Epithelial cell of prostate (primary cell): ENCODE measurements at regions not wholly inside any gene's neighbourhood (a gene's known extent, or its start where the extent isn't known, plus 50 kb on each side); places are given as distances from the start of the nearest gene placed in this dataset.
A peak's percentile ranks its signal among the peaks of the same experiment; 100 is the strongest.

ENCODE experiments used
- DNase-seq: peaks from one replicate; pipeline ENCODE4 v3.0.0-alpha.2; 2011; ENCODE audit warnings: low read depth, low spot score
- H3K27ac ChIP-seq: fragments of 450-650 bp; 2 replicates; pipeline ENCODE4 v1.5.1; 2017; ENCODE audit warnings: mild to moderate bottlenecking

GRCh38 chr15:73001840-73002239 lies 50.4 kb upstream of the NEO1 start:
- DNase-seq = no peak
- H3K27ac ChIP-seq = no peak overlapping the region

GRCh38 chr15:73000293-73000692 lies 52.0 kb upstream of the NEO1 start:
- no peak overlapping the region for H3K27ac ChIP-seq
- DNase-seq = no peak

DNA sequence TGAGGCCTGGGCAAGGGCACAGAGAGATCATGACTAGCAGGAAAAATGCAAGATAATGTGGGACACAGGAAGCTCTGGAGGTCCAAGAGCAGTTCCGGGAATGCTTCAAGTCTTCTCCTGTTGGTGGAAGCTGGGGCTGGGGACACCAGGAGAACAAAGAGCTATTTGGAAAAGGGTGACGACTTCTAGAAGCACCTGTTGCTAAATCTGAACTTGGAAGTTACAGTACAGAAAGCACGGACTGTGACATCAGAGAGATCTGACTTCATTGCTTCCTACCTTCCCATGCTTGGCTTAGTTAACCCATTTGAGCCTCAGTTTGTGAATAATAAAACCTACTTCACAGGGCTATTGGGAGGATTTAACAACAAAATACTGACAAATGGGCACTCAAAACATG lies 52.7 kb upstream of the NEO1 start:
- peak overlapping the region; percentile 70 for H3K27ac ChIP-seq
- DNase-seq = no peak

- H3K27ac ChIP-seq = peak overlapping the region; percentile 70
- DNase-seq = no peak
Measured at GRCh38 chr15:72998681-72999466, 53.4 kb upstream of the NEO1 start.

DNA sequence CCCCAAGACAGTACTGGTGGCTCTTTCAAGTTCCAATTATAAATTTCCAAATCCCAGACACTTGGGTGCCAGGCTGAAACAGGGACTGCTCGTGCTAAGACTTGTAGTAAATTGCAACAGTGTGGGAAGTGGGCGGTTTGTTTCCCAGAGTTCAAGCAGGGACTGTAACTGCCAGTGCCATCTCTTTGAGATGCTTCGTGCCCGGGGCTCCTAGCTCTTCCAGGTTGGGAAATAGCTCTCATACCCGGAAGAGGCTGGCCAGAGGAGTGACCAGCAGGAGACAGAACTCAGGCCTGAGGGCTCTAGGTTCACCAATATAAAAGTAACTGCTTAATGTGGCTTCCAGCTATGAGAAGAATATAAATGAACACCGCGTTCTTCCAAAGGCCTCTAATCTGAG lies 54.0 kb upstream of the NEO1 start:
- DNase-seq = no peak
- peak overlapping the region; percentile 70 for H3K27ac ChIP-seq

- no peak for DNase-seq
- no peak overlapping the region for H3K27ac ChIP-seq
Measured at GRCh38 chr15:72995849-72996248, 56.4 kb upstream of the NEO1 start.

- DNase-seq = no peak
- H3K27ac ChIP-seq = no peak overlapping the region
Measured at GRCh38 chr15:72994534-72995177, 57.6 kb upstream of the NEO1 start.

- no peak for DNase-seq
Measured at GRCh38 chr15:72992841-72993252, 59.4 kb upstream of the NEO1 start.

DNA sequence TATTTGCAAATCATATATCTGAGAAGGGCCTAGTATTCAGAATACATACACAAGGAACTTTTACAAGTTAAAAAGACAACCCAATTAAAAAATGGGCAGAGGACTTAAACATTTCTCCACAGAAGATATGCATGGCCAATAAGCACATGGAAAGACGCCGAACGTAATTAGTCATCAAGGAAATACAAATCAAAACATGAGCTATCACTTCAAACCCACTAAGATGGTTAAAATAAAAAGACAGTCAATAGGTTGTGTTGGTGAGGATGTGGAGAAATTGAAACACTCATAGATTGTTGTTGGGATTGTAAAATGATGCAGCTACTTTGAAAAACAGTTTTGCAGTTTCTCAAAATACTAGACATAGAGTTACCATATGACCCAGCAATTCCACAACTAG lies 61.2 kb upstream of the NEO1 start:
- peak overlapping the region; percentile 55 for H3K27ac ChIP-seq
- DNase-seq = no peak

More at GRCh38 chr15:72992841-72993252, 59.4 kb upstream of the NEO1 start:
- no peak overlapping the region for H3K27ac ChIP-seq

- H3K27ac ChIP-seq = no peak overlapping the region
Measured at GRCh38 chr15:72983801-72984545, 68.3 kb upstream of the NEO1 start.

GRCh38 chr15:72982714-72983113 lies 69.5 kb upstream of the NEO1 start:
- H3K27ac ChIP-seq = no peak overlapping the region
- DNase-seq = no peak

More at GRCh38 chr15:72983801-72984545, 68.3 kb upstream of the NEO1 start:
- DNase-seq = no peak

DNA sequence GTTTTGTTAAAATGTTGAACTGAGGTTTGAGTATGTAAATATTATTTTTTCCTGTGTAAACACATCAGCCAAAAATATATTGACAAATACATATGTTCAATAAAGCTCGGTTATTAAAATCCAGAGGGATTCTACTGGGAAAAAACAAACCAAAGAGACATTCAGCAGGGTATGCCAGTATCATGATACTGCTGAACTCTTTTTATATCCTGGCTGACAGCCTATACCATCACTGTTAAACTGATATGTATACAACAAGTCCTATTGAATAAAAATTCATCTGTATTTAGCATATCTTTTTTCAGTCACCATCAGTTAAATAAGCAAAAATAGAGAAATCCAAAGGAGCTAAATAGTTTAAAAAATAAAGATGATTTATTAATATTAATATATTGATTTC lies 71.6 kb upstream of the NEO1 start:
- no peak overlapping the region for H3K27ac ChIP-seq
- DNase-seq = no peak

DNA sequence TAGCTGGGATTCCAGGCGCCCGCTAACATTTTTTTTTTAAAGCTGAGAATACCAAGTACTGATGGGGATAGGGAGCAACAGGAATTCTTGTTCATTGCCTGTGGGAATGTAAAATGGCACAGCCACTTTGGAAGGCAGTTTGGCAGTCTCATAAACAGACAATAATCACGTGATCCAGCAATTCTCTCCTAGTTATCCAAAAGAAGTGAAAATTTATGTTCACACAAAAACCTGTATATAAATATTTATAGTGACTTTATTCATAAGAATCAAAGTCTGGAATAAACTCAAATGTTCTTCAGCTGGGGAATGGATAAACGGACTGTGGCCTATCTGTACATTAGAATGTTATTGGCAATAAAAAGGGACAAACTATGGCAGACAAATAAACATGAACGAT lies 72.5 kb upstream of the NEO1 start:
- no peak overlapping the region for H3K27ac ChIP-seq

GRCh38 chr15:72979308-72979707 lies 73.0 kb upstream of the NEO1 start:
- H3K27ac ChIP-seq = no peak overlapping the region
- DNase-seq = no peak

More for the DNA sequence above, 72.5 kb upstream of the NEO1 start:
- DNase-seq = no peak

DNA sequence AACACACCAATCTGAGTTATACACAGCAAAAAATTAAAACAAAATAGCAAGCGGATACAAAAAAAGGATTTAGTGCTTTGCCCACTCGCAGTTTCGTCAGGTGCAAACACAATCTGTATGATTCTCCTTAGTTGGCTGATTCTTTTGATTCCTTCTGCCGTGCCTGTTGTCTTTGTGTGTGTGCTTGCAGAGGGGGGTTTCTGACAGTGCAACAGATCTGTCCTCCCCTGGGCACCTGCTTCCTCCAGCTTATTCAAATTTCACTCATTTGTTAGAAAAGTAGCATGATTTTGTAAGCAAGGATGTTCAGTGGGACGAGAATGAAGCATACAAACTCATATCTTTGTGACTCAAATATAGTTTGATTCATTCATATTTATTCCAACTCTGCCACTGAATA lies 74.0 kb upstream of the NEO1 start:
- H3K27ac ChIP-seq = no peak overlapping the region
- no peak for DNase-seq

- H3K27ac ChIP-seq = no peak overlapping the region
- no peak for DNase-seq
Measured at GRCh38 chr15:72972362-72972761, 79.9 kb upstream of the NEO1 start.

DNA sequence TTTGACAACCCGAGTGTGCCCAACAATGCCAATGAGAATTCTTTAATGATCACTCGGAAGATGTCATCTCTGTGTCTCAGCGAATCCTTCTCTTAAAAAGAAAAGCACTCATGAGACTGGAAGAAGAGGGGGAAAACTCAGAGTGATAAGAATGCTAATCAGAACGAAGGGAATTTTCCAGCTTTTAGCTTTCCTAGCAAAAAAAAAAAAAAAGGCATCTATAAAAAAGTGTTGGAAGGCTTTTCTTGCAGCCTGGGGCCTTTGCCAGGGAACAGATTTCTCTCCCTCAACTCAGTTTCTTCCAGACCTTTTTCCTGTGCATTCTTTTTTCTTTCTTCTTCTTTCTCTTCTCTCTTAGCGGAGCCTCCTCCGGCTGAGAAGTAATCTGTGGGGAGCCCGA lies 80.5 kb upstream of the NEO1 start:
- H3K27ac ChIP-seq = no peak overlapping the region
- DNase-seq = no peak

DNA sequence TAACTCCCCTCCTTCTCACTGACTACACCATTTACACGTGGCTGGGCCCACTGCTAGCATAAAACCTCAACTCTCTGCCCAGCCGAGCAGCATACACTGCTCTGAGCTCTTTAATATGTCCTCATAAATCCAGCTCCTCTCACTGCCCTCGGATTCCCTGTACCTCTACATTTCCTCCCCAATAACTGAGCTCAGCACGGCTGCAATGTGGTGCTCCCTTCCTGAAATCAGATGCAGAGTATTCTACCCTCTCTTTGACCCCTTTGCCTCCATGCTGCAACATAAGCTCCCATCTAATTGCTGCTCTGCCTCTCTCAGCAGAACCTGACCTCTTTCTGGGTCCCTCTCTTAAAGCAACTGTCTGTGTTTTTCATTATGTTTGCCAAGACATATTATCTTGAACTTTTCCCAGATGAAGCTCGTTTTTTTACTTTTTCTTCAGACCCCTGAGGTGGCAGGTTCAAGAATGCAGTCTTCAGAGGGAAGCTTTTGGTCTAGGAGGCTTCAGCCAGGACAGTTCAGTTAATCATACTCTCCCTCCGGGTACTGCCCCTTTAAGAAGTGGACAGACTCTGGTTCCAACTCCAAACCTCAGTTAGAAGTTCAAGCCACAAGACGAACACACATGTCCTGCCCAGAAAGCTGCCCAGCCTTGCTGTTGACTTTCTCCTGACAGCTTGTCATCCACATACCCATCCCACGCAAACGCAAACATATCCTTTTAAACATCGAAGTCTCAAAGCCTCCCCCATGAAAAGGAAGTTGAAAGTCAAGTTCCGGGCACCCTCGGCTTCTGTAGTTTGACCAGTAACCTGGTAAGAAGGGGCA lies 81.1 kb upstream of the NEO1 start:
- no peak for DNase-seq
- no peak overlapping the region for H3K27ac ChIP-seq

DNA sequence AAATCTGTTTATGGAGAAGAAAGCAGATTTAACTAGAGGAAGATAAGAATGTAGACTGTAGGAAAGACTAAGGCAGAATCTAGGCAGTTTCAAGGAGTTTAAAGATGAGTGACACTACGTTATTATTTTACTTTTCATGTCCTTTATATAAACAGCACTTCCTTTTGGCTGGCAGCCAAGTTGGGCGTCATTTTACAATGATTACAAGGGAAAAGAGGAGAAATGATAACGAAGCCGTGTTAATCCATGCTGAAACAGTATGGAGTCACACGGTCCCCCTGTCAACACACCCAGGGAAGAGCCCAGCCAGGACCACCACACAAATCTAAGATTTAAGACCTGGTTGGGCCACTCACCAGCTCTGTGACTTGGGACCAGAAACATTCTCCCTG lies 83.7 kb upstream of the NEO1 start:
- no peak overlapping the region for H3K27ac ChIP-seq
- DNase-seq = no peak

GRCh38 chr15:72967811-72968530 lies 84.3 kb upstream of the NEO1 start:
- DNase-seq = no peak
- H3K27ac ChIP-seq = no peak overlapping the region
